Adipocyte (in vitro differentiated cells): ENCODE measurements at regions not wholly inside any gene's neighbourhood (a gene's known extent, or its start where the extent isn't known, plus 50 kb on each side); places are given as distances from the start of the nearest gene placed in this dataset.

ENCODE experiments used
- DNase-seq: peaks from one replicate; pipeline ENCODE4 v3.0.0-alpha.2; 2015; ENCODE audit warnings: low read depth
- H3K27me3 ChIP-seq: replicated peaks from 2 replicates; pipeline ENCODE4 v1.7.0; 2013; ENCODE audit warnings: mild to moderate bottlenecking, low read length, moderate library complexity; ENCODE audit not compliant: control insufficient read depth, insufficient read depth
- H3K36me3 ChIP-seq: 2 replicates; pipeline ENCODE4 v1.7.0; 2013; ENCODE audit warnings: low read length, mild to moderate bottlenecking, moderate library complexity; ENCODE audit not compliant: control insufficient read depth, insufficient read depth, severe bottlenecking
- H3K4me1 ChIP-seq: 2 replicates; pipeline ENCODE4 v1.7.0; 2013; ENCODE audit warnings: mild to moderate bottlenecking, low read length, moderate library complexity; ENCODE audit not compliant: control insufficient read depth, insufficient read depth
- H3K4me3 ChIP-seq: 2 replicates; pipeline ENCODE4 v1.7.0; 2013; ENCODE audit warnings: mild to moderate bottlenecking, low read length, moderate library complexity
- H3K9ac ChIP-seq: 2 replicates; pipeline ENCODE4 v1.7.0; 2013; ENCODE audit warnings: mild to moderate bottlenecking, low read length, moderate library complexity
- H3K9me3 ChIP-seq: 2 replicates; pipeline ENCODE4 v1.7.0; 2013; ENCODE audit warnings: mild to moderate bottlenecking, low read length, moderate library complexity; ENCODE audit not compliant: control insufficient read depth

- H3K36me3 ChIP-seq, result no peaks in the 10 kb centered on the region
- no peak overlapping the region for H3K4me3 ChIP-seq
- H3K9me3 ChIP-seq, result no peaks in the 10 kb centered on the region
- no peak for DNase-seq
- no peak overlapping the region for H3K9ac ChIP-seq
- H3K4me1 ChIP-seq, result peaks cover 20% of the 10 kb centered on the region
- H3K27me3 ChIP-seq, result no peaks in the 10 kb centered on the region
Measured at GRCh38 chr2:207469451-207469850, 60.3 kb upstream of the CREB1 start.

DNA sequence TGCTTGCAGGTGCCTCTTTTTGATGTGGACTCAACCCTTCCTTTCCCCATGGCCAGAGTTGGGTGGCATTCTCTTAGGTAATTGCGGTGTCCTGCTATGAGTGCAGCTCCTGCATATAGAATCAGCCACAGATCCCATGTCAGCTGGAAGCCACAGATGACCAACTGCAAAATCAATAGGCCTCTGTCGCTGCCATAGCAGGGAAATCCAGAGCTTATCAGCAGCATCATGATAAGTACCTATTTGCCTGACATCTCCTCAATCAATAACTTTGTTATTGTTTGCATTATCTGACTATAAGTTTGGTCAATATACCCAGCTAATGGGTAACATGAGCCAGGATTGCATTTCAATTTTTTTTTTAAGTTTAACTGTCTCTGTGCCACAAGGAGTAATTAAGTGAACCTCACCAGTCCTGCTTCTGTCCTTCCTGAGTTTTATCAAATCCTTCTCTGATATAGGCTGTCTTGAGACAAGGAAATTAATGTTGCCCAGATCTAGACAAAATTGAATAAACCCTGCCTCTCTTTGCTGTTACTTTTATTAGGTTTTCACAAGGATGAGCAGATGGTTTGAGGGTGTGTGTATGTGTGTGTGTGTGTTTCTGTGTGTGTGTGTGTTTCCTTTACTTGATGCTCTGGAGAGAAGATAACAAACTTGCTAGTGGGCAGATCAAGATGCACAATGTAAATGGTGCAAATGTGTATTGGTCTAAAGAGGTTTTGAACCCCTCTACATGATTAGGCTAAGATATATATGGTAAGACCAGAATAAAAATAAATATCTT, 59.6 kb upstream of the CREB1 start:
- H3K36me3 ChIP-seq, result no peaks in the 10 kb centered on the region
- DNase-seq, result no peak
- no peak overlapping the region for H3K4me3 ChIP-seq
- H3K27me3 ChIP-seq, result no peaks in the 10 kb centered on the region
- H3K9me3 ChIP-seq, result no peaks in the 10 kb centered on the region
- no peak overlapping the region for H3K9ac ChIP-seq
- peaks cover 20% of the 10 kb centered on the region for H3K4me1 ChIP-seq

DNA sequence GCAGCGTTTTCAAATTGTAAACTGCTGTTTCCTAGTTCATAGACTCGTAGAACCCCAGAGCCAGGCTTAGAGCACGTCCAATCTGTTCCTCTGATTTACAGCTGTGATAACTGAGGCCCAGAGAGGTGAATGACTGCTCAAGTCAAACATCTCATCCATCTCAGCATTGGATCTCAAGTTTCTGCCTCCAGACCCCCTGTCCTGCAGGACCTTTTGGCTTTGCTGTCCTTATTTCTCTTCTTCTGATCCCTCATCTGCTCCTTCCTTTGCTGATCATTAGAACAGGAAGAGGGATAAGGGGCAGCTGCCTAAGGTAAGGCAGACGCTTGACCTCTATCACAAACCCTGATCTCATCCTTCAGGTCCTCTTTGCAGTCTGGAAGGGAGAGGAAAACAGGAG, 58.5 kb upstream of the CREB1 start:
- H3K36me3 ChIP-seq, result no peaks in the 10 kb centered on the region
- no peak overlapping the region for H3K9ac ChIP-seq
- DNase-seq, result no peak
- H3K4me3 ChIP-seq, result no peak overlapping the region
- H3K9me3 ChIP-seq, result no peaks in the 10 kb centered on the region
- H3K4me1 ChIP-seq, result peaks cover 20% of the 10 kb centered on the region
- no peaks in the 10 kb centered on the region for H3K27me3 ChIP-seq

DNA sequence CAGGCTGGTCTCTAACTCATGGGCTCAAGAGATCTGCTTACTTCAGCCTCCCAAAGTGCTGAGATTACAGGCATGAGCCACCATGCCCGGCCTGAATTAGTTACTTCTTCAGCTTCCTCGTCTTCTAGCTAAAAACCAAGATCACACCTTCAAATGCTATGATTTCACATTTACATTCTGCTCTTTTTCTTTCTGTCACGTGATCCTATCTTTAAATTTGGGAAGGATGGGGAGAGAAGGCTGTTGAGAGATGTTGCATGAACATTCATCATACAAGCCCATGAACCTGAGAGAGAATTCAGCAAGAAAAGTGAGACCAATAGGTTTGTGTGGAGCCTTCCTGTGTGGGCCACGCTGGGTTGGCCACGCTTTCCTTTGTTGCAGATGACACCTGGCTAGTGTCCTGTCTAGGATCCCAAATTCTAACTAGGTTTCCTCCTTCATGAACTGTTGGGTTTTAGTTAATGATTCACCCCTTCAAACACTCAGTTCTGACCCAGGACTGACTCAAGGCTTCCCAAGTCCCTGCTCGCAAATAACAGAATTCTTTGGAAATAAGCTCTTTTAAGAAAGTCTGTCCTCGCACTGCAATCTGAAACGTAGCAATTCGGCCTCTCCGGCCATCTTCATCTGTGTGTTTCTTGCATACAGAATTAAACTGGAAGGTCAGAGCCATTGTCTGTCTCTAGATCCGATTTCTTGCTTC, 57.3 kb upstream of the CREB1 start:
- Histone ChIP-seq H3K27me3 (no peaks in the 10 kb centered on the region), H3K4me3 (peak overlapping the region; percentile 67), H3K9ac (peak overlapping the region; percentile 77), H3K9me3 (no peaks in the 10 kb centered on the region), H3K4me1 (peaks cover 18% of the 10 kb centered on the region), H3K36me3 (no peaks in the 10 kb centered on the region)
- no peak for DNase-seq

- peak overlapping the region; percentile 77 for H3K9ac ChIP-seq
- peak overlapping the region; percentile 67 for H3K4me3 ChIP-seq
- no peaks in the 10 kb centered on the region for H3K9me3 ChIP-seq
- peak; percentile 89 for DNase-seq
- no peaks in the 10 kb centered on the region for H3K27me3 ChIP-seq
- H3K36me3 ChIP-seq, result no peaks in the 10 kb centered on the region
- peaks cover 12% of the 10 kb centered on the region for H3K4me1 ChIP-seq
Measured at GRCh38 chr2:207473049-207473930, 56.5 kb upstream of the CREB1 start.

DNA sequence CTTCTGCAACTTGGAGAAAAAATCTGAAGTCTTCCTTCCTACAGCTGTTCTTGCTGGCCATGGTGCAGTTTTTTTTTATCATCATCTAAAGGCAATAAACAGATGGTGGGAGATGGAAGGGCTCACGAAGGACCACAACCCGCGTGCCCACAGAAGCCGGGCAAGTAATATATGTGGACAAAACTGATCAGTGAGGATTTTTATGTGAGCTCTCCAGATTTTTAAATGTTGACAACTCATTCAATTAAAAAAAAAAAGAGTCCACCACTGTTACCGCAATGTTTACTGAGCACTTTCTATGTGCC, 55.9 kb upstream of the CREB1 start:
- DNase-seq, result no peak
- Histone ChIP-seq H3K27me3 (no peaks in the 10 kb centered on the region), H3K4me1 (peaks cover 12% of the 10 kb centered on the region), H3K9ac (peak overlapping the region; percentile 77), H3K9me3 (no peaks in the 10 kb centered on the region), H3K36me3 (no peaks in the 10 kb centered on the region), H3K4me3 (no peak overlapping the region)

GRCh38 chr2:207474863-207475485, 54.8 kb upstream of the CREB1 start:
- Histone ChIP-seq H3K4me3 (peak overlapping the region; percentile 7), H3K9me3 (no peaks in the 10 kb centered on the region), H3K36me3 (no peaks in the 10 kb centered on the region), H3K27me3 (no peaks in the 10 kb centered on the region), H3K9ac (no peak overlapping the region), H3K4me1 (peaks cover 12% of the 10 kb centered on the region)
- peak; percentile 89 for DNase-seq

- Histone ChIP-seq H3K4me3 (no peak overlapping the region), H3K36me3 (no peaks in the 10 kb centered on the region), H3K4me1 (peaks cover 12% of the 10 kb centered on the region), H3K9ac (no peak overlapping the region), H3K27me3 (no peaks in the 10 kb centered on the region), H3K9me3 (no peaks in the 10 kb centered on the region)
- DNase-seq, result no peak
Measured at GRCh38 chr2:207475546-207475945, 54.2 kb upstream of the CREB1 start.

DNA sequence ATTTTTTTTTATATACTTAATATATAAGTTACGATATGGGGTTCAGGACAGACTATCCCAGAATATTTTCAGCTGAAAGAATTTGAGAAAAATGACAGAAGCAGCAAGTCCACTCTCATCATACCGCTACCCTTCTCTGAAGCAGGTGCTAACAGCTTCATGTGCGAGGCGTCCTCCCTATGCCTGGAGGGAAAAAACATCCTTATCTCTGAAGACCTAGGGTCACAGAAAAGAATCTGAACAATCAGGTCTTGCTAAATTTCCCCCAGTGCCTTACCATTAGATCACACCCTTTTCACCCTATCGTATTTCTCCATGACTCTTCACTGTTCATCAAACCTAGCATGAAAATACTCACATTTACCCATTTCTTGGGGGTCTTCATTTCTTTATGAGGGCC, 51.9 kb upstream of the CREB1 start:
- Histone ChIP-seq H3K4me1 (peaks cover 6% of the 10 kb centered on the region), H3K9me3 (no peaks in the 10 kb centered on the region)
- DNase-seq, result no peak

DNA sequence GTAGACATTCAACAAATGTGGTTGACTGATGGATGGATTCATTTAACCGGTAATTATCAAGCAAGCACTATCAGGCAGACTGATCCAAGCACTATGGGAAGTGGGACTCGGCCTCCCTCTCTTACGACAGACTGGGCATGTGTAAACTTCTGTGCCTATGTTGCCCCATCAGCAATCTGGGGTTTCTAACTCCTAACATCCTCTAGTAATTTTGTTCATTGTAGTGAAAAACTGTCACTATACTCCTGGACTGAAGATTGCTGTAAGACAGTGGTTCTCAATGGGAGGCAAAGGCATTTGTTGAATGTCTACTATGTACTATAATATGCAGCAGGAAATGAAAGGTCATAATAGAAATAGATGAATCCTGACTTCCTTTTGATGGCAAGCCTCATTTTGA, 51.2 kb upstream of the CREB1 start:
- Histone ChIP-seq H3K27me3 (no peaks in the 10 kb centered on the region), H3K9ac (no peak overlapping the region), H3K9me3 (no peaks in the 10 kb centered on the region), H3K4me3 (no peak overlapping the region), H3K36me3 (no peaks in the 10 kb centered on the region), H3K4me1 (peaks cover 5% of the 10 kb centered on the region)
- DNase-seq, result no peak

More for the DNA sequence above, 51.9 kb upstream of the CREB1 start:
- Histone ChIP-seq H3K4me3 (no peak overlapping the region), H3K27me3 (no peaks in the 10 kb centered on the region), H3K36me3 (no peaks in the 10 kb centered on the region), H3K9ac (no peak overlapping the region)
